T47D (cell line): ENCODE measurements at regions not wholly inside any gene's neighbourhood (a gene's known extent, or its start where the extent isn't known, plus 50 kb on each side); places are given as distances from the start of the nearest gene placed in this dataset.

Experiments
- DNase-seq, 2 experiments: peaks; one replicate each; pipeline versions ENCODE4 v3.0.0 to v3.0.0-alpha.2; 2011 to 2012; ENCODE audit warnings: low read depth in 1 of 2, low spot score in 1 of 2
- JUND ChIP-seq: IDR thresholded peaks from 2 replicates; pipeline ENCODE4 v1.6.1; 2012; ENCODE audit warnings: low read depth
- in situ Hi-C: cut with HindIII; loops from 2 replicates; pipeline ENCODE4 v1.10.0; 2016; ENCODE audit warnings: low sequenced_read_pairs, low pct_unique_long_range_greater_than_20kb

DNA sequence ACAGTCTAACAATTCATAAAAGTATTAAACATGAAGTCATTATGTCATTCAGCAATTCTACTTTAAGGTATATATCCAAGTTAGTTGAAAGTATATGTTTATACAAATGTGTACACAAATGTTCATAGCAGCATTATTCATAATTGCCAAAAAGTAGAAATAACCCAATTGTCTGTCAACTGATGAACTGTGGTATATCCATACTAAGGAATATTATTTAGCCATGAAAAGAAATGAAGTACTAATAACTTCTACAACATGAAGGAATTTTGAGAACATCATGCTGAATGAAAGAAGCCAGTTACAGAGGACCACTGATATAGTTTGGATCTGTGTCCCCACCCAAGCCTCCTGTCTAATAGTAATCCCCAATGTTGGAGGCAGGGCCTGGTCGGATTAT, 224.3 kb downstream of the SPATA31D1 start:
- in situ Hi-C loops = no loop called here
- DNase-seq = no peak
- no peak for TF ChIP-seq JUND

DNA sequence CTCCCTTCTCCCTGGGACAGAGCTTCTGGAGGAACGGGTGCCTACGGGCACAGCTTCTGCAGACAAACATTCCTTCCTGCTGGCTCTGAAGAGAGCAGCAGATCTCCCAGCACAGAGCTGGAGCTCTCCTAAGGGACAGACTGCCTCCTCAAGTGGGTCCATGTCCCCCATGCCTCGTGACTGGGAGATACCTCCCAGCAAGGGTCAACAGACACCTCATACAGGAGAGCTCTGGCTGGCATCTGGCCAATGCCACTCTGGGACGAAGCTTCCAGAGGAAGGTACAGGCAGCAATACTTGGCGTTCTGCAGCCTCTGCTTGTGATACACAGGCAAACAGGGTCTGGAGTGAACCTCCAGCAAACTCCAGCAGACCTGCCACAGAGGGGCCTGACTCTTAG, 227.9 kb downstream of the SPATA31D1 start:
- TF ChIP-seq JUND = no peak
- DNase-seq = no peak
- in situ Hi-C loops = no loop called here

DNA sequence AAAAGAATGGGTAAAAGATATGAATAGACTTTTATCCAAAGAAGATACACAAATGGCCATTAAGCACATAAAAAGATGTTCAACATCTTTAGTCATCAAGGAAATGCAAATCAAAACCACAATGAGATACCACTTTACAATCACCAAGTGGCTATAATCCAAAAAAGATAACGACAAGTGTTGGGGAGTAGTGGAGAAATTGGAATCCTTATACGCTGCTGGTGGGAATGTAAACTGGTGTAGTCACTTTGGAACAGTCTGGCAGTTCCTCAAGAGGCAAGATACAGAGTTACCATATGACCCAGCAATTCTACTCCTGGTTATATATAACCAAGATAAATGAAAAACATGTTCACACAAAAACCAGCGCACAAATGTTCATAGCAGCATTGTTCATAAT, 234.9 kb downstream of the SPATA31D1 start:
- no peak for DNase-seq
- in situ Hi-C loops = no loop called here
- TF ChIP-seq JUND = no peak

DNA sequence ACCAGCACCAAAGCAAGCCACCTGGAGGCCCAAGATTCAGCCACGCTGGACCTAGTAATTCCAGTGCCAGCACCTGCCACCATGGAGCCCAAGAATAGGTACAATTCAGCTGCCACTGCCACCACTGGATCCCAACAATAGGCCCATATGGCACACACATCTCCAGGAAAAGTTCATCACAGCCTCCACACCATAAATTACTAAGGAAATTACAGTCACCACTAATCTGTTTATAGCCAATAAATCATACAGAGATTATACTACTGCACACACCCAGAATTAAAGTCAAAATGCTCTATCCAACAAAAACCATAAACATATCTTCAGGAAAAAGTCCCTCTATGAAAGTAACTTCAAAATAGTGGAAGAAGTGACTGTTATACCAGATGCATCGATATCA, 242.8 kb downstream of the SPATA31D1 start:
- TF ChIP-seq JUND = no peak
- DNase-seq = no peak
- in situ Hi-C loops = no loop called here

GRCh38 chr9:82234160-82234943, 245.8 kb downstream of the SPATA31D1 start:
- no peak for DNase-seq
- no peak for TF ChIP-seq JUND
- in situ Hi-C loops = no loop called here

DNA sequence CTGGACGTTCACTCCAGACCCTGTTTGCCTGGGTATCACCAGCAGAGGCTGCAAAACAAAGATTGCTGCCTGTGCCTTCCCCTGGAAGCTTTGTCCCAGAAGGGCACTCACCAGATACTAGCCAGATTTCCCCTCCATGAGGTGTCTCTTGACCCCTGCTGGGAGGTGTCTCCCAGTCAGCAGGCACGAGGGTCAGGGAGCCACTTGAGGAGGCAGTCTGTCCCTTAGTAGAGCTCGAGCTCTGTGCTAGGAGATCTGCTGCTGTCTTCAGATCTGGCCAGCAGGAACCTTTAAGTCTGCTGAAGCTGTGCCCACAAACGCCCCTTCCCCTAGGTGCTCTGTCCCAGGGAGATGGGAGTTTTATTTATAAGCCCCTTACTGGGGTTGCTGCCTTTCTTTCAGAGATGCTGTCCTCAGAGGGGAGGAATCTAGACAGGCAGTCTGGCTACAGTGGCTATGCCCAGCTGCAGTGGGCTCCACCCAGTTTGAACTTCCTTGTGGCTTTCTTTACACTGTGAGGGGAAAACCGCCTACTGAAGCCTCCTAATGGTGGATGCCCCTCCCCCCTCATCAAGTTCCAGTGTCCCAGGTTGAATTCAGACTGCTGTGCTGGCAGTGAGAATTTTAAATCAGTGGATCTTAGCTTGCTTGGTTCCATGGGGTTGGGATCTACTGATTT, 253.9 kb downstream of the SPATA31D1 start:
- in situ Hi-C loops = no loop called here
- no peak for DNase-seq
- TF ChIP-seq JUND = no peak

DNA sequence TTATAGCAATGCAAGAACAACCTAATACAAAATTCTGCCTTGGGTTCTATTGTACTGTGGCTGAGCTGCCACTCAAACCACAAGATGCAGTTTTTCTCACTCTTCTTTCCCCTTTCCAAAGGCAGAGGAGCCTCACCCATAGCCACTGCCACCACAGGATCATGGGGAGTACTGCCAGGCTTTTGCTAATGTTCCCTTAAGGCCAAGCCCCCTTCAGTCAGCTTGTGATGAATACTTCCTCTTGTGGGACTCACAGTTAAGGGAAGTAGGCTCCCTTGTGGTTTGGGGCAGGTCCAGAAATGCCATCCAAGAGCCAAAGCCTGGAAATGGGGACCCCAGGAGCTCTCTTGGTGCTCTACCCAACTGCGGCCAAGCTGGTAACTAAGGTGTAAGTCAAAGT, 258.7 kb downstream of the SPATA31D1 start:
- in situ Hi-C loops = no loop called here
- TF ChIP-seq JUND = no peak
- no peak for DNase-seq

GRCh38 chr9:82252116-82252515, 263.5 kb downstream of the SPATA31D1 start:
- in situ Hi-C loops = no loop called here
- no peak for TF ChIP-seq JUND

DNA sequence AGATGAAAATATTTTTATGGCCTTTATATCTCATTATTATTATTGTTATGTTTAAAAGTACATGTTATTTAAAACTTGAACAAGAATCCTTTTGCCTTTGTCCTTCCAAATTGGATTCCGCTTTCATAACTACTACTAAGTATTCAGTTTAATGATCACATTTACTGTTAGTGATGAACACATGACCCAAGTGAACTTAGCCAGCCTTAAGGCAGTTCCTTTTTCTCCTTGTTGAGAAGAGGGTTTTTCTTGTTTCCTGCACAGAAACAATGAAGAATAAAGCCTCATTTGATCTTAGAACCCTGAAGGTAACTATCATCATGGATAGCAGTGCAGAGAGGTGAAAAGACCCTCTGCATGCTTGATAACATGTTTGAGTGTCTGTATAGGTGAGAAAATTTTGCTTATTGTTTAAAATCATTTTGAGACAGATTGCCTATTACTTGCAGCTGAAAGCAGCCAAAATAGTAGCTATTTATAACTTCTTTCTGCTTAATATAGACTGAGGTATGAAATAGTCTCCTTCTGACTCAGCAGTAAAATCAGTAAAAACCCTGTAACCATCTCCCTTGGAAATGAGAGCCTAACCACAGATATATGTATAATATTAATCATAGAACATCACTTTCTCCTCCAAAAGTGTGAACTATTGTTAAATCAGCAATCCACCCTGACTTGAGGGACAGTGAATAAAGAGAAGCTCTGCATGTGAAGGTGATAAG, 266.2 kb downstream of the SPATA31D1 start:
- in situ Hi-C loops = no loop called here
- TF ChIP-seq JUND = no peak
- no peak for DNase-seq

More at GRCh38 chr9:82252116-82252515, 263.5 kb downstream of the SPATA31D1 start:
- no peak for DNase-seq

- in situ Hi-C loops = no loop called here
- TF ChIP-seq JUND = no peak
- no peak for DNase-seq
Measured at GRCh38 chr9:82255481-82256176, 267.1 kb downstream of the SPATA31D1 start.

- in situ Hi-C loops = no loop called here
- TF ChIP-seq JUND = no peak
Measured at GRCh38 chr9:82260691-82261090, 272.1 kb downstream of the SPATA31D1 start.

GRCh38 chr9:82263619-82264018, 275.0 kb downstream of the SPATA31D1 start:
- TF ChIP-seq JUND = no peak
- in situ Hi-C loops = no loop called here
- no peak for DNase-seq

More at GRCh38 chr9:82260691-82261090, 272.1 kb downstream of the SPATA31D1 start:
- DNase-seq = no peak

- DNase-seq = no peak
- in situ Hi-C loops = no loop called here
- no peak for TF ChIP-seq JUND
Measured at GRCh38 chr9:82271106-82271561, 282.6 kb downstream of the SPATA31D1 start.
